ENCODE measurements at regions not wholly inside any gene's neighbourhood (a gene's known extent, or its start where the extent isn't known, plus 50 kb on each side); places are given as distances from the start of the nearest gene placed in this dataset.
"Not testable (repeated sequence)": the region's sequence is repeated elsewhere in the genome, so short reads cannot be mapped to it uniquely, and the experiment has no call there.

GRCh38 chr14:89470401-89470800, 53.4 kb upstream of the FOXN3 start:
- H3K27ac ChIP-seq (ENCODE audit: low read depth, low read length, poor library complexity, severe bottlenecking): no peak overlapping the region
- intact Hi-C loops (cut with micrococcal nuclease; ENCODE audit: unreplicated experiment): no loop called here
- no peaks in the 10 kb centered on the region for H3K4me1 ChIP-seq (ENCODE audit: insufficient read depth, low read length, poor library complexity, severe bottlenecking)
- H3K4me3 ChIP-seq (ENCODE audit: low read depth, low read length, poor library complexity, severe bottlenecking): no peak overlapping the region
- H3K36me3 ChIP-seq (ENCODE audit: insufficient read depth, low read length, poor library complexity, severe bottlenecking): no peaks in the 10 kb centered on the region
- POLR2A ChIA-PET (ENCODE audit: low non-redundant PET): no interaction called here
- H3K27me3 ChIP-seq (replicated peaks; ENCODE audit: insufficient read depth, low read depth, low read length, poor library complexity): no peaks in the 10 kb centered on the region
- DNase-seq (ENCODE audit: low spot score): no peak
- TF ChIP-seq, protein P1, sequence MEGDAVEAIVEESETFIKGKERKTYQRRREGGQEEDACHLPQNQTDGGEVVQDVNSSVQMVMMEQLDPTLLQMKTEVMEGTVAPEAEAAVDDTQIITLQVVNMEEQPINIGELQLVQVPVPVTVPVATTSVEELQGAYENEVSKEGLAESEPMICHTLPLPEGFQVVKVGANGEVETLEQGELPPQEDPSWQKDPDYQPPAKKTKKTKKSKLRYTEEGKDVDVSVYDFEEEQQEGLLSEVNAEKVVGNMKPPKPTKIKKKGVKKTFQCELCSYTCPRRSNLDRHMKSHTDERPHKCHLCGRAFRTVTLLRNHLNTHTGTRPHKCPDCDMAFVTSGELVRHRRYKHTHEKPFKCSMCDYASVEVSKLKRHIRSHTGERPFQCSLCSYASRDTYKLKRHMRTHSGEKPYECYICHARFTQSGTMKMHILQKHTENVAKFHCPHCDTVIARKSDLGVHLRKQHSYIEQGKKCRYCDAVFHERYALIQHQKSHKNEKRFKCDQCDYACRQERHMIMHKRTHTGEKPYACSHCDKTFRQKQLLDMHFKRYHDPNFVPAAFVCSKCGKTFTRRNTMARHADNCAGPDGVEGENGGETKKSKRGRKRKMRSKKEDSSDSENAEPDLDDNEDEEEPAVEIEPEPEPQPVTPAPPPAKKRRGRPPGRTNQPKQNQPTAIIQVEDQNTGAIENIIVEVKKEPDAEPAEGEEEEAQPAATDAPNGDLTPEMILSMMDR (conservative IDR thresholded peaks at IDR 0.05; ENCODE audit: low read depth, low read length): no peak
- TF ChIP-seq EZH2 (IDR thresholded peaks at IDR 0.05; ENCODE audit: borderline replicate concordance, low read depth, low read length, poor library complexity, severe bottlenecking): no peak
- no TSS peak for BruUV-seq (replicated peaks)
- H3K9me3 ChIP-seq (ENCODE audit: low read depth, low read length, poor library complexity, severe bottlenecking): no peaks in the 10 kb centered on the region
- CTCF ChIA-PET: interaction anchor here (0.7 kb wide), 1 partner anchor 11 kb away, joined by 5 read pairs; no protein-coding TSS in a partner anchor

DNA sequence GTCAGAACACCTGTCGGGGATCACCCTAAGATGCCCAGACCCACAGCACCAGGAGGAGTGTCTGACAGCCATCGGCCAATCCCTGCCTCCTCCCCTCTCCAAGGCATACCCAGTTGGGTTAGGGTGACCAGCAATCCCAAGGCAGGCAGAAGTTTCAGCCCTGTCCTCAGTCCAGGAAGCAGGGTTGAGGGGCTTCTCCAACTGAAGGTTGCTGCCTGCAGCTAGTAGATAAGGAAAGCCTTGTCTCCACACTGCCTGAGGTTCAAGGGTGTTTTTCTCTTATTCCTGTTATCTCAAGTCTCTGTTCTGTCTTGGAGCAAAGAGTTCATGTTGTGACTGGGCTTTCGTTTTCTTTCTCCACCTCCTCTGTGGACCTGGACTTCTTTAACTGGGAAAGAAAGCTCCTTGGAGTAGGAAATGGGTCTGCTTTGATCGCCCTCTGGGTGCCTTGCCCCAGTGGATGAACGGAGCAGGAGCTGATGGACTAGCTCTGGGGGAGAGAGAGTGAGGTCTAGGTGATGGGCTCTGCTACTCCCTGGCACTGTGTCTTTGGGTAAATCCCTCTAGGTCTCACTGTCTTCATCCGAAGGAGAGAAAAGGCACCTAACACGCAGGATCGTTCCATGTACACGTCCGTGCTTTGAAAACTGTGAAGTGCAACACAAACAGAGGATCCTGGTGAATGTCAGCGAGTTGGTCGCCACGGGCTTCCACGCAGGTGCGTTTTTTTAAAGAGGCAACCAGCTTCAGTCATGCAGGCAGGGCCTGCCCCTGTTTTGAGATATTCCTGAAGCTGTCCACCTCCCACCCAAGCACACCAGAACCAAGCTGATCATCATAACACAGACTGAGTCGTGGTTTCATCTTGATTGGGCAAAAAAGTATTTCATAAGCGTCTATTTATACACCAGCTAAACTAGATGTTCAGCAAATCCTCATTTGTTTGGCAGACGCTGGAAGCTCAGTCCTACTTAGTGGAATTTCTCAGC, 52.5 kb upstream of the FOXN3 start:
- Histone ChIP-seq H3K9me3 (ENCODE audit: low read depth, low read length, poor library complexity, severe bottlenecking) (no peaks in the 10 kb centered on the region), H3K4me3 (ENCODE audit: low read depth, low read length, poor library complexity, severe bottlenecking) (no peak overlapping the region), H3K27me3 (replicated peaks; ENCODE audit: insufficient read depth, low read depth, low read length, poor library complexity) (no peaks in the 10 kb centered on the region), H3K4me1 (ENCODE audit: insufficient read depth, low read length, poor library complexity, severe bottlenecking) (no peaks in the 10 kb centered on the region), H3K27ac (ENCODE audit: low read depth, low read length, poor library complexity, severe bottlenecking) (no peak overlapping the region), H3K36me3 (ENCODE audit: insufficient read depth, low read length, poor library complexity, severe bottlenecking) (no peaks in the 10 kb centered on the region)
- ChIA-PET CTCF (interaction anchor here (0.7 kb wide), 1 partner anchor 12 kb away, joined by 5 read pairs; no protein-coding TSS in a partner anchor), POLR2A (ENCODE audit: low non-redundant PET) (no interaction called here)
- no peak for DNase-seq (ENCODE audit: low spot score)
- TF ChIP-seq EZH2 (IDR thresholded peaks at IDR 0.05; ENCODE audit: borderline replicate concordance, low read depth, low read length, poor library complexity, severe bottlenecking): no peak
- TF ChIP-seq, protein P1 (conservative IDR thresholded peaks at IDR 0.05; ENCODE audit: low read depth, low read length): no peak
- no TSS peak for BruUV-seq (replicated peaks)
- intact Hi-C loops (cut with micrococcal nuclease; ENCODE audit: unreplicated experiment): no loop called here

DNA sequence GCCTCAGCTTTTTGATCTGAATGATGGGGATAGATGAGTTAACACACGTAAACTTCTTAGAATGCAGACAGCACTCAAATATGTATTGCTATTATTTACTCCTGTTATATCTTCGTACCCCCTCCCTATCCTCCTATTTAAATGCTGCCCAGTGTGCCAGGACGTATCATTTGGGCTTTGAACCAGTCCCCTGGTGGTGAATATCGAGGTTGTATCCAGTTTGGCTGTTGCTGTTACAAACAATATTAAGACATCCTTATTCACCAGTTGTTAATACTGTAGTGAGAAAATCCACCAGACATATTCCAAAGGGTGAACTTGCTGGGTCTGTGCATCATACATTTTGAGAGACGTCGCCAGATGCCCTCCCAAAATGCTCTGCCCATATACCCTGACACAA, 51.5 kb upstream of the FOXN3 start:
- intact Hi-C loops (cut with micrococcal nuclease; ENCODE audit: unreplicated experiment): no loop called here
- no peaks in the 10 kb centered on the region for H3K27me3 ChIP-seq (replicated peaks; ENCODE audit: insufficient read depth, low read depth, low read length, poor library complexity)
- no peak for TF ChIP-seq EZH2 (IDR thresholded peaks at IDR 0.05; ENCODE audit: borderline replicate concordance, low read depth, low read length, poor library complexity, severe bottlenecking)
- H3K9me3 ChIP-seq (ENCODE audit: low read depth, low read length, poor library complexity, severe bottlenecking): no peaks in the 10 kb centered on the region
- ChIA-PET POLR2A (ENCODE audit: low non-redundant PET) (no interaction called here), CTCF (no interaction called here)
- DNase-seq (ENCODE audit: low spot score): no peak
- H3K4me1 ChIP-seq (ENCODE audit: insufficient read depth, low read length, poor library complexity, severe bottlenecking): no peaks in the 10 kb centered on the region
- no TSS peak for BruUV-seq (replicated peaks)
- H3K4me3 ChIP-seq (ENCODE audit: low read depth, low read length, poor library complexity, severe bottlenecking): no peak overlapping the region
- H3K27ac ChIP-seq (ENCODE audit: low read depth, low read length, poor library complexity, severe bottlenecking): no peak overlapping the region
- no peaks in the 10 kb centered on the region for H3K36me3 ChIP-seq (ENCODE audit: insufficient read depth, low read length, poor library complexity, severe bottlenecking)

DNA sequence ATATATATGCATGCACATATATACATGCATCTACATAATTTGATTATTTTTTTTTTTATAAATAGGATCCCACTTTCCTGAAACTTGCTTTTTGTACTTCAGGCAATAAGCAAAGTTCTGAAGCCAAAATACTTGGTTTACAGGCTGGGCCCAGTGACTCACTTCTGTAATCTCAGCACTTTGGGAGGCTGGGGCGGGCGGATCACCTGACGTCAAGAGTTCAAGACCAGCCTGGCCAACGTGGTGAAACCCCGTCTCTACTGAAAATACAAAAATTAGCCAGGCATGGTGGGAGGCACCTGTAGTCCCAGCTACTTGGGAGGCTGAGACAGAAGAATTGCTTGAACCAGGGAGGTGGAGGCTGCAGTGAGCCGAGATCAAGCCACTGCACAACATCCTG, 51.0 kb upstream of the FOXN3 start:
- H3K27me3 ChIP-seq (replicated peaks; ENCODE audit: insufficient read depth, low read depth, low read length, poor library complexity); H3K4me3 ChIP-seq (ENCODE audit: low read depth, low read length, poor library complexity, severe bottlenecking); intact Hi-C loops (cut with micrococcal nuclease; ENCODE audit: unreplicated experiment); CTCF ChIA-PET; DNase-seq (ENCODE audit: low spot score); H3K9me3 ChIP-seq (ENCODE audit: low read depth, low read length, poor library complexity, severe bottlenecking); BruUV-seq (replicated peaks); POLR2A ChIA-PET (ENCODE audit: low non-redundant PET); H3K27ac ChIP-seq (ENCODE audit: low read depth, low read length, poor library complexity, severe bottlenecking); H3K4me1 ChIP-seq (ENCODE audit: insufficient read depth, low read length, poor library complexity, severe bottlenecking); H3K36me3 ChIP-seq (ENCODE audit: insufficient read depth, low read length, poor library complexity, severe bottlenecking): not testable (repeated sequence)
